Retina (tissue), 1 donor: ENCODE measurements at regions not wholly inside any gene's neighbourhood (a gene's known extent, or its start where the extent isn't known, plus 50 kb on each side); places are given as distances from the start of the nearest gene placed in this dataset.

Experiments used
- DNase-seq: peaks from one replicate; pipeline ENCODE4 v3.0.0-alpha.2; 2016

DNA sequence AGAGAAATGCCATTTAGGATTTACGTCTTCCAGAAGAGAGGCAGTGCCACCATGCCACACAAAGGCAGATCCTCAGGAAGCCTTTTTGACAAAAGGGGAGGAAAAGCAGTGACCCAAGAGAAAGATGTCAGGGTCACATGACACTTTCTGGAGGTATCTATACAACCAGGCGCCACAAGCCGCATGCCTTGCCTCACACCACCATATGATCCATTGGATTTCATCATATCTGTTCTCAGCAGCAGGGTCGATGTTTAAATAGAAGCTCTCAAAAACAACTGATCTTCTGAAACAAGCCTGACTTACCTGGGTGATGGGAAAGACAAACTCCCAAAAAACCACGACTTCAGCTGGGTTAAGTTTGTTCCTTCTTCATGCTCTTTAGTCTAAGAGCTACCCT is 52.5 kb upstream of the UNC5B start:
- no peak for DNase-seq

DNA sequence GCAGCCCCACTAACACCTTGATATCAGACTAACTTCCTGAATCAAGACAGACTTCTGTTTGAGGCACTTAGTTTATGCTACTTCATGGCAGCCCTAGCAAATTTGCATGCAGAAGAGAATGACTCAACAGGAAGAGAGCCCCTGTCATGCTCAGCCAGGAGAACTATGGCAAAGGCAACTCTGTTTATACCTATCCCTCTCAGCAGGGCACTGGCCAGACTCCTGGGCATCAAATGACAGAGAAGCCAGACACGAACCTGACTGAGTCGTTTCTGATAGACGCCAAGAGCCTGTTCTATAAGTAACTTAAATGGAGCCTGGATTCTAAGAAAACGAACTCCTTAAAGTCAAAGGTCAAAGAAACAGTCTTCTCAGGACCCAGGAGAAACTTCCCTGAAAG is 50.9 kb upstream of the UNC5B start:
- no peak for DNase-seq
